Endodermal cell (in vitro differentiated cells): ENCODE measurements at regions not wholly inside any gene's neighbourhood (a gene's known extent, or its start where the extent isn't known, plus 50 kb on each side); places are given as distances from the start of the nearest gene placed in this dataset.
A peak's percentile ranks its signal among the peaks of the same experiment; 100 is the strongest.

Experiments
- DNase-seq: peaks from one replicate; pipeline ENCODE4 v3.0.0-alpha.2; 2017
- H3K27ac ChIP-seq: 2 replicates; pipeline ENCODE4 v1.5.1; 2013; ENCODE audit warnings: mild to moderate bottlenecking, low read depth, low read length, moderate library complexity
- H3K27me3 ChIP-seq: 2 replicates; pipeline ENCODE4 v1.6.1; 2013; ENCODE audit warnings: mild to moderate bottlenecking, low read length, moderate library complexity; ENCODE audit not compliant: insufficient read depth, control insufficient read depth, poor library complexity, severe bottlenecking
- H3K36me3 ChIP-seq: 2 replicates; pipeline ENCODE4 v1.7.0; 2013; ENCODE audit warnings: mild to moderate bottlenecking, low read length, moderate library complexity; ENCODE audit not compliant: control insufficient read depth, insufficient read depth
- H3K4me1 ChIP-seq: one replicate; pipeline ENCODE4 v1.7.0; 2013; ENCODE audit warnings: low read length; ENCODE audit not compliant: control insufficient read depth, insufficient read depth
- H3K4me3 ChIP-seq: 2 replicates; pipeline ENCODE4 v1.5.1; 2013; ENCODE audit warnings: mild to moderate bottlenecking, low read length, moderate library complexity
- H3K9ac ChIP-seq: 2 replicates; pipeline ENCODE4 v1.6.1; 2013; ENCODE audit warnings: mild to moderate bottlenecking, low read length, moderate library complexity; ENCODE audit not compliant: poor library complexity, severe bottlenecking; ENCODE audit errors: extremely low read depth
- H3K9me3 ChIP-seq: 2 replicates; pipeline ENCODE4 v1.6.1; 2013; ENCODE audit warnings: mild to moderate bottlenecking, low read length, moderate library complexity; ENCODE audit not compliant: control insufficient read depth
- H3K27ac Mint-ChIP-seq: 2 replicates; pipeline ENCODE4 v1.8.0; 2020; ENCODE audit warnings: mixed read lengths
- H3K27me3 Mint-ChIP-seq: 2 replicates; pipeline ENCODE4 v1.8.0; 2021; ENCODE audit warnings: mild to moderate bottlenecking, mixed read lengths; ENCODE audit not compliant: insufficient read depth
- H3K36me3 Mint-ChIP-seq: 2 replicates; pipeline ENCODE4 v1.8.0; 2020; ENCODE audit warnings: low read depth, mixed read lengths
- H3K4me1 Mint-ChIP-seq: 2 replicates; pipeline ENCODE4 v1.8.0; 2020; ENCODE audit warnings: mixed read lengths
- H3K4me3 Mint-ChIP-seq: 2 replicates; pipeline ENCODE4 v1.8.0; 2020; ENCODE audit warnings: mild to moderate bottlenecking, moderate library complexity, mixed read lengths
- H3K9me3 Mint-ChIP-seq: 2 replicates; pipeline ENCODE4 v1.8.0; 2020; ENCODE audit warnings: mild to moderate bottlenecking, mixed read lengths
- WGBS, 2 experiments: methylation state at CpG; one replicate each; pipeline versions ENCODE4 v1.1.5 to v1.1.7; 2013; ENCODE audit warnings: missing lambda C conversion rate in 2 of 2, mixed read lengths in 1 of 2; ENCODE audit not compliant: insufficient coverage in 1 of 2, insufficient read length in 1 of 2; 5-methylcytosine and 5-hydroxymethylcytosine counted together
- TF ChIP-seq, protein P1 (sequence below): fragments of 200-600 bp; sonication (generic); conservative IDR thresholded peaks from 2 replicates; pipeline ENCODE4 v1.5.0; 2021; ENCODE audit warnings: antibody characterized with exemption, mild to moderate bottlenecking

- no peaks in the 10 kb centered on the region for H3K9me3 Mint-ChIP-seq
- H3K9me3 ChIP-seq = no peaks in the 10 kb centered on the region
- H3K4me3 ChIP-seq = no peak overlapping the region
- H3K4me1 ChIP-seq = peaks cover 8% of the 10 kb centered on the region
- TF ChIP-seq, protein P1, sequence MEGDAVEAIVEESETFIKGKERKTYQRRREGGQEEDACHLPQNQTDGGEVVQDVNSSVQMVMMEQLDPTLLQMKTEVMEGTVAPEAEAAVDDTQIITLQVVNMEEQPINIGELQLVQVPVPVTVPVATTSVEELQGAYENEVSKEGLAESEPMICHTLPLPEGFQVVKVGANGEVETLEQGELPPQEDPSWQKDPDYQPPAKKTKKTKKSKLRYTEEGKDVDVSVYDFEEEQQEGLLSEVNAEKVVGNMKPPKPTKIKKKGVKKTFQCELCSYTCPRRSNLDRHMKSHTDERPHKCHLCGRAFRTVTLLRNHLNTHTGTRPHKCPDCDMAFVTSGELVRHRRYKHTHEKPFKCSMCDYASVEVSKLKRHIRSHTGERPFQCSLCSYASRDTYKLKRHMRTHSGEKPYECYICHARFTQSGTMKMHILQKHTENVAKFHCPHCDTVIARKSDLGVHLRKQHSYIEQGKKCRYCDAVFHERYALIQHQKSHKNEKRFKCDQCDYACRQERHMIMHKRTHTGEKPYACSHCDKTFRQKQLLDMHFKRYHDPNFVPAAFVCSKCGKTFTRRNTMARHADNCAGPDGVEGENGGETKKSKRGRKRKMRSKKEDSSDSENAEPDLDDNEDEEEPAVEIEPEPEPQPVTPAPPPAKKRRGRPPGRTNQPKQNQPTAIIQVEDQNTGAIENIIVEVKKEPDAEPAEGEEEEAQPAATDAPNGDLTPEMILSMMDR = no peak
- no peaks in the 10 kb centered on the region for H3K27me3 Mint-ChIP-seq
- no peaks in the 10 kb centered on the region for H3K27me3 ChIP-seq
- no peak overlapping the region for H3K4me3 Mint-ChIP-seq
- WGBS, 2 experiments = 88 to 100% methylated on average over 1 of the region's 1 CpG
- peaks cover 39% of the 10 kb centered on the region for H3K4me1 Mint-ChIP-seq
- no peak overlapping the region for H3K27ac ChIP-seq
- H3K9ac ChIP-seq = no peak overlapping the region
- H3K27ac Mint-ChIP-seq = no peak overlapping the region
- H3K36me3 Mint-ChIP-seq = no peaks in the 10 kb centered on the region
- no peak for DNase-seq
- H3K36me3 ChIP-seq = no peaks in the 10 kb centered on the region
Measured at GRCh38 chr3:62986061-62986460, 110.8 kb upstream of the CADPS start.

GRCh38 chr3:62987721-62988120, 112.5 kb upstream of the CADPS start:
- Mint-ChIP-seq H3K36me3 (no peaks in the 10 kb centered on the region), H3K4me1 (peaks cover 38% of the 10 kb centered on the region), H3K27me3 (no peaks in the 10 kb centered on the region), H3K4me3 (no peak overlapping the region), H3K27ac (no peak overlapping the region), H3K9me3 (no peaks in the 10 kb centered on the region)
- TF ChIP-seq, protein P1 = no peak
- WGBS, 2 experiments = 93% methylated on average over 7 to 8 of the region's 8 CpGs
- H3K36me3 ChIP-seq = no peaks in the 10 kb centered on the region
- no peaks in the 10 kb centered on the region for H3K27me3 ChIP-seq
- no peak for DNase-seq
- H3K9ac ChIP-seq = no peak overlapping the region
- peaks cover 9% of the 10 kb centered on the region for H3K4me1 ChIP-seq
- no peak overlapping the region for H3K27ac ChIP-seq
- no peaks in the 10 kb centered on the region for H3K9me3 ChIP-seq
- no peak overlapping the region for H3K4me3 ChIP-seq

DNA sequence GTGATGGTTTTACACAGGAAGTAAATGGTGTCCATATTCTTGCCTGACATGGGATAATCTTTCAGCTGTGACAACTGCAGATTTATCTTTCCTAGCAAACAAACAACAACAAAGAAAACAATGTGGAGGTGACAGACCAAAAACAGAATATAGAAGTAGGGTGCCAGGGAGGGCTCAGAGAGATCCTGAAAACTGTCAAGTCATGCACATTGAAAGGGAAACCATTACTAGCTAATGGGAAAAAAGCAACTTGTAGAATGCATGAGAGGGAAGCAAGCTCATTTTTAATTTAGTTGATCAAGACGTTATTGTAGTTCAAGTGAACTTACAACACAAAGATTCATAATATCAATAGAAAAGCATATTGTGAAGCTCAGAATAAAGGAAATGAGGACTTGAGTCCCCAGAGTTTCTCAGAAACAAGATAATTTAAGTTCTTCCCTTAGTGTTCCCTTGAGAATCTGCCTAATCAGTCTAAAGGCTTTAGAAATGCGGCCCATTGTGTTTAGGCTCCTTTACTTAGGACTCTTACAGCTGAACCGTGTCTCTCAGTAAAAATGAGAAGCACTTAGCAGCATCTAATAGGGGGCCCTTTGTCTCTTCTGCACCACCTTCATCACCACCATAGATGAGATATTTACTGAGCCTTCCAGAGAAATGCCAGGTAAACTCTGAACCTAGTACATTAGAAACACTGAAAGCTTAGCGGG, 115.6 kb upstream of the CADPS start:
- WGBS, 2 experiments = 50 to 67% methylated on average over 2 to 4 of the region's 4 CpGs
- TF ChIP-seq, protein P1 = no peak
- H3K9ac ChIP-seq = no peak overlapping the region
- no peaks in the 10 kb centered on the region for H3K36me3 Mint-ChIP-seq
- no peaks in the 10 kb centered on the region for H3K27me3 ChIP-seq
- no peak overlapping the region for H3K4me3 Mint-ChIP-seq
- H3K27ac ChIP-seq = no peak overlapping the region
- no peaks in the 10 kb centered on the region for H3K27me3 Mint-ChIP-seq
- H3K4me3 ChIP-seq = no peak overlapping the region
- H3K27ac Mint-ChIP-seq = peak overlapping the region; percentile 86
- DNase-seq = no peak
- no peaks in the 10 kb centered on the region for H3K9me3 Mint-ChIP-seq
- peaks cover 47% of the 10 kb centered on the region for H3K4me1 Mint-ChIP-seq
- H3K9me3 ChIP-seq = peaks cover 7% of the 10 kb centered on the region
- H3K4me1 ChIP-seq = peaks cover 9% of the 10 kb centered on the region
- no peaks in the 10 kb centered on the region for H3K36me3 ChIP-seq
